BJ (cell line): ENCODE measurements at regions not wholly inside any gene's neighbourhood (a gene's known extent, or its start where the extent isn't known, plus 50 kb on each side); places are given as distances from the start of the nearest gene placed in this dataset.

ENCODE experiments used
- CTCF ChIA-PET: fragments of 350-600 bp; formaldehyde crosslinking; extraction: SDS; loops from one replicate; lab custom pipeline; 2021; ENCODE audit warnings: antibody characterized with exemption, inconsistent platforms; lab: Yijun Ruan, JAX
- POLR2A ChIA-PET: fragments of 300-600 bp; sonication (Branson Sonifier 250); formaldehyde crosslinking; extraction: SDS; loops from one replicate; lab custom pipeline; 2021; ENCODE audit warnings: antibody characterized with exemption; lab: Charles Lee
- DNase-seq: peaks from one replicate; pipeline ENCODE4 v3.0.0-alpha.2; 2011; ENCODE audit warnings: low read depth
- H3K27me3 ChIP-seq: 2 replicates; pipeline ENCODE4 v1.6.0; 2011; ENCODE audit warnings: low read length; ENCODE audit not compliant: control insufficient read depth, insufficient read depth
- H3K36me3 ChIP-seq: 2 replicates; pipeline ENCODE4 v1.5.1; 2011; ENCODE audit warnings: low read length; ENCODE audit not compliant: control insufficient read depth, insufficient read depth
- H3K4me3 ChIP-seq: 2 replicates; pipeline ENCODE4 v1.5.1; 2011; ENCODE audit warnings: low read depth, mild to moderate bottlenecking, control low read depth, low read length
- TF ChIP-seq, protein P1 (sequence below): IDR thresholded peaks from 2 replicates; pipeline ENCODE4 v1.5.1; 2011; ENCODE audit warnings: low read depth, mild to moderate bottlenecking, control low read depth, inconsistent platforms, low read length, moderate library complexity; ENCODE audit not compliant: insufficient read depth

DNA sequence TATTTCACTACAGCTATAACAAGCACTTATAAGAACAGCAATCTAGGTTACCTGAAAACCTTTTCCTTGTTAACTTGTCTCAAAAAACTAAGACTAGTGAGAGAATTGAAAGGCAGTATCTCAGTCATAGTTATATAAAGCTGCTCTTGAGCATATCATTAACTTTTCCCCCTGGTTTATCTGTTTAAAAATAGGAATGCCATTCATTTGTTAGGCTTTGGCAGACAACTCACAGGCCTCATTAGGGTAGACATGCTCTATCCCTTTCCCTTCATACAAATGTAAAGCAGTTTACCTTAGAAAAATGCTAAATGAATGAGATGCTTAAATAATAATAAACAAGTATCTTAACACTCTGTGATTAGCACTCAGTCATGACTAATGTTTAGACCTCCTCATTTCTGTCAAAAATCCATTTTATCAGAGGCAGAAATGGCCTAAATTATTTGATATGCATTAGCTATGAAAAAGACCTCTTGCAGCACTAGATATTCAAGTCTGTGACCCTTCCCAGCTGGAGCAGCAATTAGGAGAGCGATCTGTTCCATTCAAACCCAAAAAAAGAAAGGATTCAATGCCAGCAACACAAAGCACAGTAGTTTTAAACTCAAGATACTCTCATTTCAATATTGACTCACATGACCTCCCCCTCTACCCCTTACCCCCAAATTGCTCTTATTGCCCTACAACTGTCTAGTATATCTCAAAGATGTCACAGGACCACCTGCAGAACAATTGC, 1578.8 kb upstream of the WWC1 start:
- Histone ChIP-seq H3K36me3 (no peaks in the 10 kb centered on the region), H3K27me3 (no peaks in the 10 kb centered on the region), H3K4me3 (no peak overlapping the region)
- TF ChIP-seq, protein P1, sequence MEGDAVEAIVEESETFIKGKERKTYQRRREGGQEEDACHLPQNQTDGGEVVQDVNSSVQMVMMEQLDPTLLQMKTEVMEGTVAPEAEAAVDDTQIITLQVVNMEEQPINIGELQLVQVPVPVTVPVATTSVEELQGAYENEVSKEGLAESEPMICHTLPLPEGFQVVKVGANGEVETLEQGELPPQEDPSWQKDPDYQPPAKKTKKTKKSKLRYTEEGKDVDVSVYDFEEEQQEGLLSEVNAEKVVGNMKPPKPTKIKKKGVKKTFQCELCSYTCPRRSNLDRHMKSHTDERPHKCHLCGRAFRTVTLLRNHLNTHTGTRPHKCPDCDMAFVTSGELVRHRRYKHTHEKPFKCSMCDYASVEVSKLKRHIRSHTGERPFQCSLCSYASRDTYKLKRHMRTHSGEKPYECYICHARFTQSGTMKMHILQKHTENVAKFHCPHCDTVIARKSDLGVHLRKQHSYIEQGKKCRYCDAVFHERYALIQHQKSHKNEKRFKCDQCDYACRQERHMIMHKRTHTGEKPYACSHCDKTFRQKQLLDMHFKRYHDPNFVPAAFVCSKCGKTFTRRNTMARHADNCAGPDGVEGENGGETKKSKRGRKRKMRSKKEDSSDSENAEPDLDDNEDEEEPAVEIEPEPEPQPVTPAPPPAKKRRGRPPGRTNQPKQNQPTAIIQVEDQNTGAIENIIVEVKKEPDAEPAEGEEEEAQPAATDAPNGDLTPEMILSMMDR = no peak
- DNase-seq = no peak
- ChIA-PET POLR2A (no interaction called here), CTCF (interaction anchor here (0.9 kb wide), 1 partner anchor 11 kb away, joined by 4 read pairs; no protein-coding TSS in a partner anchor)

DNA sequence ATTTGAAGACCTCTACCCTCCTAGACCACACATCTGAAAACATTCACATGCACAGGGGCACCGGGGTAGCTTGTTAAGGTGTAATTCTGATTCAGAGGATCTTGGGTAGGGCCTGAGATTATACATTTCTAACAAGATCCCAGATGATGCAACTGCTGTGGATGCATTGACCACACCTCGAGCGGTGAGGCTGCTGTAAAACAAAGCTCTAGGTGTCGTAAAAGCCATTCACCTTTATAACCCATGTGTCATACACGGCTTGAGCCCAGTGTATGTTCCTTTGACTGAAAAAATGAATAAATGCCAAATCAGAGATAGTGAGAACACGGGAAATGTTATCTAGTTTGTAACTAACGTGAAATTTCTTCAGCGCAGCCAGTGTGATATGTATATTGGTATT, 1578.2 kb upstream of the WWC1 start:
- TF ChIP-seq, protein P1 = no peak
- Histone ChIP-seq H3K36me3 (no peaks in the 10 kb centered on the region), H3K4me3 (no peak overlapping the region), H3K27me3 (no peaks in the 10 kb centered on the region)
- no peak for DNase-seq
- ChIA-PET POLR2A (no interaction called here), CTCF (interaction anchor here (0.9 kb wide), 1 partner anchor 12 kb away, joined by 4 read pairs; no protein-coding TSS in a partner anchor)

DNA sequence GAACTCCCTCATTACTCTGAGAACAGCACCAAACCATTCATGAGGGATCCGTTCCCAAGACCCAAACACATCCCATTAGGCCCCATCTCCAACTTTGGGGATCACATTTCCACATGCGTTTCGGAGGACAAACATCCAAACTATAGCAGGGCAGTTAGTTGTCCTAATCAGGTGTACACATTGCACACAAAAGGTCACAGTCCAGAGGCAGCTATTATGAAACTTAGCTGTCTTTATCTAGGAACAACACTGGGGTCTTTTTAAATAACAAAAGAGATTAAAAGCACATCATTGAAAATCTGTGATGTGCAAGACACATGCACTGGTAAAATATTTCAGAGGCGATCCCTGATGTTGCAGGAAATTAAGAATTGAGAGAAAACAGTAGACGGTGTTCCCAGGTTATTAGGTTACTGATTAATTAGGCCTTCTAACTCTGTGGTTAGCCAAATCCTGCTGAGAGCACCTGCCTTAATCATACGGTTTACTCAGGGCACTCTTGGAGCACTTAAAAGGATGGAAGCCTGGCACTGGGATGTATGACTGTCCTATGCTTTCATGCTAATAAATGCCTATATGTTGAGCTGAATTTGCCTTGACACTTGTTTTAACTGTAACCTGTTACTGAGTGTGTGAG, 1574.5 kb upstream of the WWC1 start:
- CTCF ChIA-PET = no interaction called here
- Histone ChIP-seq H3K36me3 (no peaks in the 10 kb centered on the region), H3K4me3 (no peak overlapping the region), H3K27me3 (no peaks in the 10 kb centered on the region)
- POLR2A ChIA-PET = no interaction called here
- no peak for DNase-seq
- TF ChIP-seq, protein P1 = no peak

DNA sequence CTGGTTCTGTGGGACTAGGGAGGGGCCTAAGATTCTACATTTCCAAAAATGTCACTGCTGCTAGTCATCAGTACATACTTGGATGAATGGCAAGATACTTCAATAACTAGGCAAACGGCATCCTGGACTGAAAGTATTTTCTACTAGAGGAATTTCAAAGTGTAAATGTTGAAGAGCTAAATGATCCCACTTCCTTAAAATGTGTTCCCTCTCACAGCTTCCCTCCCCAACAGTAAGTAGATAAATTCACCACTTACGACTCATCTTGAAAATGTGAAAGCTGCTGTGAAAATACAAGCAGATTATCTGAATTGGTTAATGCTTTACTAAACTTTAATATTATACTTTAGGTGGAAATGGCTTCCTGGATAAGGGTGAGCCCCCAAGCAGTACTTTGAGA, 1571.5 kb upstream of the WWC1 start:
- H3K4me3 ChIP-seq = no peak overlapping the region
- ChIA-PET CTCF (no interaction called here), POLR2A (no interaction called here)
- no peaks in the 10 kb centered on the region for H3K36me3 ChIP-seq
- DNase-seq = no peak
- TF ChIP-seq, protein P1 = no peak
- H3K27me3 ChIP-seq = no peaks in the 10 kb centered on the region

DNA sequence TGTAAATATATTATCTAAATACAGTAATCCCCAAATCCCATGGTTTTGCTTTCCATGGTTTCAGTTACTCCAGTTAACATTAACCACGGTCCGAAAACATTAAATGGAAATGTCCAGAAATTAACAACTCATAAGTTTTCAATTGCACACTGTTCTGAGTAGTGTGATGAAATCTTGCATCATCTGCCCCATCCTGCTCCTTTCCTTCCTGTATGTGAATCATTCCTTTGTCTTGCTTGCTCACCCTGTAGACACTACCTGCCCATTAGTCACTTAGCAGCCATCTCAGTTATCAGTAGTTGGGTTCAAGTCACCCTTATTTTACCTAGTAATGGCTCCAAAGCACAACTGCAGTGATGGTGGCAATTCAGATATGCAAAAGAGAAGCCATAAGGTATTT, 1568.5 kb upstream of the WWC1 start:
- CTCF ChIA-PET = no interaction called here
- DNase-seq = no peak
- TF ChIP-seq, protein P1 = no peak
- H3K4me3 ChIP-seq = no peak overlapping the region
- no peaks in the 10 kb centered on the region for H3K27me3 ChIP-seq
- no peaks in the 10 kb centered on the region for H3K36me3 ChIP-seq
- POLR2A ChIA-PET = no interaction called here
